ENCODE measurements at regions not wholly inside any gene's neighbourhood (a gene's known extent, or its start where the extent isn't known, plus 50 kb on each side); places are given as distances from the start of the nearest gene placed in this dataset.
A peak's percentile ranks its signal among the peaks of the same experiment; 100 is the strongest.

DNA sequence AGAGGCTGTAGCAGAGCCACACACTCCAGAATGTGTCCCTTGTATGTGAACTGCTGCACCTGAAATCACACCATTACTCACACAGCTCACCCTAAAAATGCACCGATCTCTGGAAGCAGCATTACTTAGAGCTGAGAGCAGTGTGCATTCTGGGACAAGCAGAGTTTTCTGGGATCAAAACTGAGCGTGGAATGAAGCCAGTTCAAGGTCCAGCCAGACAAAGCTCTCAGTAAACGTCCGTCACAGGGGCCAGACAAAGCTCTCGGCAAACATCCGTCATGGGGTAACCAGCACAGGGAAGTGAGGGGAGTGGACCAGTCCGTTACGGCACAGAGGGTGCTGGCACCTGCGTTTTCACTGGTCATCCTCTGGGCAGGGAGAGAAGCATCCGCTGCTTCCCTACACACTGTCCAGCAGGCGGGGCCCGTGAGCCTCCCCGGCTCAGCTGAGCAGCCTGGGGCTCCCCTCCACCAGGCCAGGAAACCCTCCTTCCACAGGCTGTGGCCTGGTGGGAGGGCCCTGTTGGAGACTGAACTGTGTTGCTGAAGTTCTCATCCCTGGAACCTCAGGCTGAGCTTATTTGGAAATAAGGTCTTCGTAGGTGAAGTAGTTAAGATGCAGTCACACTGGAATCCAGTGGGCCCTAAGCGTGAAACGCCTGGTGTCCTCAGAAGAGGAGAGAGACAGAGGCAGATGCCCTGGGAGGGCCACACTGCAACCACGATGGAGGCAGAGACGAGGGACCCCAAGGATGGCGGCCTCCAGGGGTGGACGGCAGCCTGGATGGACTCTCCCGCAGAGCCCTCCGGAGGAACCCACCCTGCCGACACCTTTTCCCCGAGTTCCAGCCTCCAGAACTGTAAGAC lies 883.9 kb downstream of the BRD1 start (continued):
- no peak for TF ChIP-seq ZNF616 (CRISPR knock-in tag; IDR thresholded peaks at IDR 0.05; ENCODE audit: low read depth)
- no peak; the same call in 1 of the 2 replicates for TF ChIP-seq ZFP36L1 (CRISPR knock-in tag; IDR thresholded peaks at IDR 0.05)
- TF ChIP-seq KAT8 (CRISPR knock-in tag; IDR thresholded peaks at IDR 0.05), result peak; percentile 72
- TF ChIP-seq, protein P1, sequence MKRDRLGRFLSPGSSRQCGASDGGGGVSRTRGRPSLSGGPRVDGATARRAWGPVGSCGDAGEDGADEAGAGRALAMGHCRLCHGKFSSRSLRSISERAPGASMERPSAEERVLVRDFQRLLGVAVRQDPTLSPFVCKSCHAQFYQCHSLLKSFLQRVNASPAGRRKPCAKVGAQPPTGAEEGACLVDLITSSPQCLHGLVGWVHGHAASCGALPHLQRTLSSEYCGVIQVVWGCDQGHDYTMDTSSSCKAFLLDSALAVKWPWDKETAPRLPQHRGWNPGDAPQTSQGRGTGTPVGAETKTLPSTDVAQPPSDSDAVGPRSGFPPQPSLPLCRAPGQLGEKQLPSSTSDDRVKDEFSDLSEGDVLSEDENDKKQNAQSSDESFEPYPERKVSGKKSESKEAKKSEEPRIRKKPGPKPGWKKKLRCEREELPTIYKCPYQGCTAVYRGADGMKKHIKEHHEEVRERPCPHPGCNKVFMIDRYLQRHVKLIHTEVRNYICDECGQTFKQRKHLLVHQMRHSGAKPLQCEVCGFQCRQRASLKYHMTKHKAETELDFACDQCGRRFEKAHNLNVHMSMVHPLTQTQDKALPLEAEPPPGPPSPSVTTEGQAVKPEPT (CRISPR knock-in tag; IDR thresholded peaks at IDR 0.05; ENCODE audit: low read depth), result peak; percentile 86
- TF ChIP-seq JARID2 (CRISPR knock-in tag; IDR thresholded peaks at IDR 0.05; ENCODE audit: insufficient replicate concordance), result no peak
- TF ChIP-seq ZBTB7A (CRISPR knock-in tag; IDR thresholded peaks at IDR 0.05), result 0 out of 2 replicates have a peak, but pooled peaks have one; percentile 4
- TF ChIP-seq SATB2 (CRISPR knock-in tag; IDR thresholded peaks at IDR 0.05), result no peak
- TF ChIP-seq SYNCRIP (IDR thresholded peaks at IDR 0.05; ENCODE audit: insufficient read depth, low read depth, low read length), result no peak
- peak; percentile 67; the same call in 1 of the 2 replicates for TF ChIP-seq ZNF274 (CRISPR knock-in tag; IDR thresholded peaks at IDR 0.05)
- TF ChIP-seq ZNF431 (CRISPR knock-in tag; IDR thresholded peaks at IDR 0.05; ENCODE audit: borderline replicate concordance, low read depth), result no peak
- TF ChIP-seq HNRNPUL1 (IDR thresholded peaks at IDR 0.05; ENCODE audit: low read depth, low read length), result no peak
- TF ChIP-seq TCF12 (IDR thresholded peaks at IDR 0.05), result no peak
- peak; percentile 85 for TF ChIP-seq TCF12 (CRISPR knock-in tag; IDR thresholded peaks at IDR 0.05)

Data from HepG2 (cell line).